ENCODE measurements at regions not wholly inside any gene's neighbourhood (a gene's known extent, or its start where the extent isn't known, plus 50 kb on each side); places are given as distances from the start of the nearest gene placed in this dataset.

- TF ChIP-seq JUND (IDR thresholded peaks at IDR 0.05; ENCODE audit: low read depth) = no peak
- DNase-seq (ENCODE audit: low read depth in 1 of 2, low spot score in 1 of 2) = no peak
- in situ Hi-C loops (cut with HindIII; ENCODE audit: low pct_unique_long_range_greater_than_20kb, low sequenced_read_pairs) = no loop called here
These were observed 243.4 kb upstream of the IRX5 start for GRCh38 chr16:54687043-54687899.

GRCh38 chr16:54685682-54686081 lies 245.0 kb upstream of the IRX5 start:
- in situ Hi-C loops (cut with HindIII; ENCODE audit: low pct_unique_long_range_greater_than_20kb, low sequenced_read_pairs) = no loop called here

GRCh38 chr16:54679531-54679930 lies 251.1 kb upstream of the IRX5 start:
- no peak for TF ChIP-seq JUND (IDR thresholded peaks at IDR 0.05; ENCODE audit: low read depth)
- in situ Hi-C loops (cut with HindIII; ENCODE audit: low pct_unique_long_range_greater_than_20kb, low sequenced_read_pairs) = no loop called here
- no peak for DNase-seq (ENCODE audit: low read depth in 1 of 2, low spot score in 1 of 2)

More at GRCh38 chr16:54685682-54686081, 245.0 kb upstream of the IRX5 start:
- no peak for DNase-seq (ENCODE audit: low read depth in 1 of 2, low spot score in 1 of 2)
- no peak for TF ChIP-seq JUND (IDR thresholded peaks at IDR 0.05; ENCODE audit: low read depth)

GRCh38 chr16:54677308-54677950 lies 253.2 kb upstream of the IRX5 start:
- in situ Hi-C loops (cut with HindIII; ENCODE audit: low pct_unique_long_range_greater_than_20kb, low sequenced_read_pairs) = no loop called here
- DNase-seq (ENCODE audit: low read depth in 1 of 2, low spot score in 1 of 2) = no peak
- no peak for TF ChIP-seq JUND (IDR thresholded peaks at IDR 0.05; ENCODE audit: low read depth)

GRCh38 chr16:54673313-54673712 lies 257.4 kb upstream of the IRX5 start:
- no peak for DNase-seq (ENCODE audit: low read depth in 1 of 2, low spot score in 1 of 2)
- in situ Hi-C loops (cut with HindIII; ENCODE audit: low pct_unique_long_range_greater_than_20kb, low sequenced_read_pairs) = no loop called here
- TF ChIP-seq JUND (IDR thresholded peaks at IDR 0.05; ENCODE audit: low read depth) = no peak

- TF ChIP-seq JUND (IDR thresholded peaks at IDR 0.05; ENCODE audit: low read depth) = no peak
- in situ Hi-C loops (cut with HindIII; ENCODE audit: low pct_unique_long_range_greater_than_20kb, low sequenced_read_pairs) = no loop called here
- DNase-seq (ENCODE audit: low read depth in 1 of 2, low spot score in 1 of 2) = no peak
These were observed 258.2 kb upstream of the IRX5 start for GRCh38 chr16:54672500-54672899.

GRCh38 chr16:54657709-54658102 lies 273.0 kb upstream of the IRX5 start:
- DNase-seq (ENCODE audit: low read depth in 1 of 2, low spot score in 1 of 2) = peak in 1 of 2 experiments; percentile 66
- in situ Hi-C loops (cut with HindIII; ENCODE audit: low pct_unique_long_range_greater_than_20kb, low sequenced_read_pairs) = no loop called here
- no peak for TF ChIP-seq JUND (IDR thresholded peaks at IDR 0.05; ENCODE audit: low read depth)

- peak in 1 of 2 experiments; percentile 74 for DNase-seq (ENCODE audit: low read depth in 1 of 2, low spot score in 1 of 2)
- no peak for TF ChIP-seq JUND (IDR thresholded peaks at IDR 0.05; ENCODE audit: low read depth)
- in situ Hi-C loops (cut with HindIII; ENCODE audit: low pct_unique_long_range_greater_than_20kb, low sequenced_read_pairs) = no loop called here
These were observed 273.5 kb upstream of the IRX5 start for GRCh38 chr16:54657058-54657708.

- TF ChIP-seq JUND (IDR thresholded peaks at IDR 0.05; ENCODE audit: low read depth) = no peak
- no peak for DNase-seq (ENCODE audit: low read depth in 1 of 2, low spot score in 1 of 2)
- in situ Hi-C loops (cut with HindIII; ENCODE audit: low pct_unique_long_range_greater_than_20kb, low sequenced_read_pairs) = no loop called here
These were observed 275.5 kb upstream of the IRX5 start for GRCh38 chr16:54655121-54655590.

GRCh38 chr16:54654429-54654828 lies 276.2 kb upstream of the IRX5 start:
- in situ Hi-C loops (cut with HindIII; ENCODE audit: low pct_unique_long_range_greater_than_20kb, low sequenced_read_pairs) = no loop called here
- DNase-seq (ENCODE audit: low read depth in 1 of 2, low spot score in 1 of 2) = no peak
- no peak for TF ChIP-seq JUND (IDR thresholded peaks at IDR 0.05; ENCODE audit: low read depth)

- no peak for TF ChIP-seq JUND (IDR thresholded peaks at IDR 0.05; ENCODE audit: low read depth)
- DNase-seq (ENCODE audit: low read depth in 1 of 2, low spot score in 1 of 2) = no peak
- in situ Hi-C loops (cut with HindIII; ENCODE audit: low pct_unique_long_range_greater_than_20kb, low sequenced_read_pairs) = no loop called here
These were observed 278.4 kb upstream of the IRX5 start for GRCh38 chr16:54652201-54652770.

- in situ Hi-C loops (cut with HindIII; ENCODE audit: low pct_unique_long_range_greater_than_20kb, low sequenced_read_pairs) = no loop called here
- DNase-seq (ENCODE audit: low read depth in 1 of 2, low spot score in 1 of 2) = no peak
- TF ChIP-seq JUND (IDR thresholded peaks at IDR 0.05; ENCODE audit: low read depth) = no peak
These were observed 279.0 kb upstream of the IRX5 start for GRCh38 chr16:54651440-54652195.

Data from T47D (cell line).